ENCODE measurements at regions not wholly inside any gene's neighbourhood (a gene's known extent, or its start where the extent isn't known, plus 50 kb on each side); places are given as distances from the start of the nearest gene placed in this dataset.

DNA sequence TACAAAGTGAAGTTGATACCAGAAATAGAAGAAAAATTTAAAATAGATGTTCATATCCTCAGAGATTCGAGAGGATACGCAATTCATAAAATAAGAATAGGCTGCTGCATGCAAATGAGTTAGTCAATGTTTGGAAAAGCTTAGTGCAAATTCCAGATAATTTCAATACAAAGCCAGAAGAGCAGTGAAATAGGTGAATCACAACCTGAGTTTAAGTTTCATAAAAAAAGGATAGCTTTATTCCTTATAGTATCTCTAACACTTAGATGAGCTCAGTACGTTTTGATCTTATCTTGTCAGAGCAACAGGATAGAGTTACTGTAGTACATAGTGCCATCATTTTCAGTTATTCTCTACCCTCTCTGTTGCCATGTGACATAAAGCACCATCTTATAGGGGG lies 653.4 kb upstream of the ZNF608 start:
- no peak overlapping the region for H3K4me3 ChIP-seq
- in situ Hi-C loops (cut with MboI; ENCODE audit: low sequenced_read_pairs): no loop called here
- H3K27me3 ChIP-seq (ENCODE audit: low read depth): no peaks in the 10 kb centered on the region
- H3K9me3 ChIP-seq: no peaks in the 10 kb centered on the region
- no peaks in the 10 kb centered on the region for H3K36me3 ChIP-seq (replicated peaks)
- no peaks in the 10 kb centered on the region for H3K4me1 ChIP-seq
- no peak for DNase-seq (ENCODE audit: low spot score in 2 of 2)

DNA sequence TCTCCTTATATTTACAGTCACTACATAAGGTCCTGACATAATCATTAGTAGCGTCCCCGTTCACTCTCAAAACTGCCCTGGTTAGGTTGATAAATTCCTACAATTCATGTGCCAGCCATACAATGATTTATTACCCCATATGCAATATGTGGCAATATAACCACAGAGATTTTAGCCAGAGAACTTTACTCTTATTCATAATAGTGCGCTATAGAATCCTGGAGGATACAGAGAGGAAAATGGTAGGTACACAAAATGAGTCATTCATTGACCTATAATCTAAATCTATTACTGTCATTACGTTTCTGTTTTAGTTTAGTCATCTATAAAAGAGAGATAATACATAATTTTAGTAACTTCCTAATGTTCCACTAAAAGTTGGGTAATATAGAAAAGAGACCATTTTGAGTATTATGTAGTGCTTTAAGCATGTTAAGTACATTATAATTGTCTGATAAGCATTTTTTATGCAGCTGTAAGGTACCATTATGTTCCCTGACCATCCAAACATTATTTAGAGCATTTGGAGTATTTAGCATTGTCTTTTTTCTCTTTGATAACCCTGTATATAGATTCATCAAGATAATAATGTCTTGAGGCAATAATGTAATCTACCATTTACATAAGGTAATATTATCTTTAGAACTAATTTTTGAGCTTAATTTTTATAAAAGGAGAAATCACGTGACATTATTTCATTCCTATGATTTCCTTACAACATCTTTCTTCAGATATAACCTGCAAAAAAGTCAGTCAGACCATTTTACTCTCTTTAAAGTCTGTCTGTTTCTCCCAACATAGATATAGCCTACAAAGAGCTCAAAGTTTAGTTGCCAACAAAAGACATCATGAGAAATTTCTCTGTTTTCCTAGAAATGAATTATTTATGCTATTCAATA lies 655.5 kb upstream of the ZNF608 start:
- H3K9me3 ChIP-seq: 0 out of 2 replicates have a peak, but pooled peaks cover 3% of the 10 kb centered on the region
- H3K36me3 ChIP-seq (replicated peaks): no peaks in the 10 kb centered on the region
- H3K27me3 ChIP-seq (ENCODE audit: low read depth): no peaks in the 10 kb centered on the region
- no peak overlapping the region for H3K4me3 ChIP-seq
- no peak for DNase-seq (ENCODE audit: low spot score in 2 of 2)
- H3K4me1 ChIP-seq: no peaks in the 10 kb centered on the region
- in situ Hi-C loops (cut with MboI; ENCODE audit: low sequenced_read_pairs): no loop called here

DNA sequence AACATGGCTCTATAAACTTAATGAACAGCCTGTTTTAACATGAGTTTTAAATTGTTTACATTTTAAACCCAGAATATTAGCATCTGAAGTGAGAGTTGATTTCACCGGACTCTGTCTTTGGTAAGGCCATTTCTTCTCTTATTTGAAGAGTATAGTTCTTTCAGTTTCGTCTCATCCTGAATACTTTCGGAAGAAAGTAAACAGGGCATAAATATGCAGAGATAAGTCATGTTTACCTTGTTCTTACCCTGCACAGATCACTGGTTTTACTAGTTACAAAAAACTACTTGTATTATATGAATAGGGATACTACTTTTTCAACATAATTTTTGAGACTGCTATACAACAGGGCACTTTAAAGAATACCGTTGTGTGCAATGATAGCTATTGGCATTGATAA lies 656.3 kb upstream of the ZNF608 start:
- Histone ChIP-seq H3K4me1 (no peaks in the 10 kb centered on the region), H3K9me3 (0 out of 2 replicates have a peak, but pooled peaks cover 3% of the 10 kb centered on the region), H3K27me3 (ENCODE audit: low read depth) (no peaks in the 10 kb centered on the region), H3K4me3 (no peak overlapping the region), H3K36me3 (replicated peaks) (no peaks in the 10 kb centered on the region)
- no peak for DNase-seq (ENCODE audit: low spot score in 2 of 2)
- in situ Hi-C loops (cut with MboI; ENCODE audit: low sequenced_read_pairs): no loop called here

DNA sequence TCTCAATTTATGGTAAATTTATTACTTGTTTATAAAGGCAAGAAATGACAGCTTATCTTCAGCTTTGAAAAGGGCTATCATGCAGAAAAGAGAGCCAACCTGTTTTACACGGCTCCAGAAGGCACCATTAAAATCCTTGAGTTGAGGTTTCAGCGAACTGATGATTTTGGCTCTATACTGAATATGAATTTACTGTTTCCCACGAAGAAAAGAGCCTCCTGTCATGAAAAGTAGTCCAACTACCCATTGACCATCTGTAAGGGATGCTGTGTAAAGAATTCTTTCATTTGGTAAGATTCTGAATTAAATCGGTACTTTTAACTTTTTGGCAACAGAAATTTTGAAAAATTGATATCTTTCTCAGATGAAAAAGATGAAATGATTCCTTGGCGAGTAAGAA lies 657.6 kb upstream of the ZNF608 start:
- Histone ChIP-seq H3K27me3 (ENCODE audit: low read depth) (no peaks in the 10 kb centered on the region), H3K4me1 (peaks cover 10% of the 10 kb centered on the region), H3K4me3 (no peak overlapping the region), H3K36me3 (replicated peaks) (no peaks in the 10 kb centered on the region), H3K9me3 (0 out of 2 replicates have a peak, but pooled peaks cover 3% of the 10 kb centered on the region)
- in situ Hi-C loops (cut with MboI; ENCODE audit: low sequenced_read_pairs): no loop called here
- DNase-seq (ENCODE audit: low spot score in 2 of 2): no peak

DNA sequence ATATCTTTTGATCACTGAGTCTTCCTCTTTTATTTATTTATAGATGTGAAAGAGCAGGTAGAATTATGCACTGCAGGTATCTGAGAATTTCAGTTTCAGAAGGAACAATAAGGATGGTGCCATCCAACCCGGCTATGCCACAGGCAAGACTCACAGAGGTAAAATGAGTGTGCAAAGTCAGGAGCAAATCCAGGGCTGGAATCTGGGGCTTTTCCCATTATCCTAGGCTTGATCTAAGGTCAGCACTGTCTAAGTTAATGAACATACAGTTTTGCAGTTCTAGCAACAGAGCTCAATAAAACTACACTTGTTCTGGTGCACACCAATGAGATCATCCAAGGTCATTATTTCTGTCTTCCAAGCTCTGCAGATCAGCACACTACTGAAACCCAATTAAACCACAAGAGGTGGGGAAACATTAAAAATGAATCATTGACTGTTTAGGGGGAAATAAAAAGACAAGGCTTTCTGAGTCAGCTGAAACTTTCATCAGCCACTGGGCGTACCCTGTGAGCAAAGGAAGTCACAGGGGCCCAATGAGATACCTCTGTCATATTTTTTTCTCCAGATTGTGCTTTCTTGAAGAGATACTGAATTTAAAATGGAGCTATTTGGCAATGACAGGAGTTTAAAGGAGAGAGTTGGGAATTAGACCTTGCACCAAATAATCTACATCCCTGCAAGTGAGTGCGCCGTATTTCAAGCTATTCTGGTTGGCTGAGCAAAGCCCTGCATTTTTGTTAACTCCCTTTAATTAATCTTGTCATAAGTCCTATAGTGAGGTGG lies 662.2 kb upstream of the ZNF608 start:
- in situ Hi-C loops (cut with MboI; ENCODE audit: low sequenced_read_pairs): no loop called here
- Histone ChIP-seq H3K4me1 (peaks cover 53% of the 10 kb centered on the region), H3K27me3 (ENCODE audit: low read depth) (no peaks in the 10 kb centered on the region), H3K9me3 (0 out of 2 replicates have a peak, but pooled peaks cover 3% of the 10 kb centered on the region), H3K4me3 (no peak overlapping the region), H3K36me3 (replicated peaks) (no peaks in the 10 kb centered on the region)
- no peak for DNase-seq (ENCODE audit: low spot score in 2 of 2)

DNA sequence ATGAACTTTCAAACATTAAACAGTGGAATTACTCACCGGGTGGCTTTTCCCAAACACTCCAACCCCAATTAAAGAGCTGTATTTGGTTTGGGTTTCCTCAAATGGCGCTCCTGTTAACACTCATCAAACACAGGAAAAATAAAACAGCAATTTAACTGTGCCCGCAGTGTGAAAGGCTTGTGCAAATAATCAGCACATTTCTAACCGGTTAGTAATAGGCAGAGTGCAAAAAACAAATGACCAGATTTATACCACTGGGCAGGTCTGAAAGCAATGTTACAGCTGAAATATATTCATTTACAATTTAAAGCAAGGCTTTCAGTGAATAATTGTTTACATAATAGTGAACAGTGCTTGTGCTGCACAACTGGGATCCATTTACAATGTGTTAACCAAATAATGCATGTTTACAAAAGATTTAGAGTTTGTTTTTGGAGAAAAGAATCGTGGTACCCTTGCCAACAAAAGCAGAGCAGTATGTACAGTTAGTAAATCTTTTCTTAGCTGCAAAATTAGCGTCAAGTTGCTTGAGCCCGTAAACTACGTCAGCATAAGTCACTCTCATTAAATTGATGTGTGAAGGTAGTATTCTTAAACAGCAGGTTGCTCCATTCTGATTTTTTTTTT lies 662.9 kb upstream of the ZNF608 start:
- peak in 1 of 2 experiments; percentile 12 for DNase-seq (ENCODE audit: low spot score in 2 of 2)
- in situ Hi-C loops (cut with MboI; ENCODE audit: low sequenced_read_pairs): no loop called here

DNA sequence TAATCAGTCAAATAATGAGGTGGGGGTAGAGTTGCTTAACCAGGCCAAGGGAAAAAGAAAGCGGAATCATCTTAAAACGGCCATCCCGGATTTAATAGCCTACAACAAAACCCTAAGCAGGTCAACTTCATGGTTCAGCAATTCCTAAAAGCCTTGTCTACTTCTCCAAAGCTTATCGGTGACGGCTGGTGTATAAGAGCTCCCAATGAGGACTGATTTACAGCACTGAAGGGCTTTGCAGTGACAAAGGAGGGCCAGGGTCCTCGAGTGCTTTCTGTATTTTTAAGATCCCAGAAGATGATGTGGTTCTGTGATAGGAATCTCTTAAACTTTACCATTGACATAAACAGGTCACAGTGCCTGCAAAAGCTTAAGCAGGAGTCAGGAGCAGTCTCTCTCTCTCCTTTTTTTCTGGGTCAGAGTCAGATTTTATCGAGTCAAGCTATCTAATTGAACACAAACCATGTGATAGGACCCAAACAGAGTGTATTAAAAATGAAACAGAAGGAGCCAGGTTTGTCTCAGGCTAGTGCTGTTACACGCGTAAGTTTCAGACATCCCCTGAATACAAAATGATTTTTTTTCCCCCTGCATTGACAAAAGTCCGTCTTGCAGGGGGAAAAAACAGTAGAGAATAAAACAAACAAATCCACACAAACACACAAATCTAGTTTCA lies 663.6 kb upstream of the ZNF608 start:
- H3K36me3 ChIP-seq (replicated peaks): no peaks in the 10 kb centered on the region
- no peak overlapping the region for H3K4me3 ChIP-seq
- no peaks in the 10 kb centered on the region for H3K27me3 ChIP-seq (ENCODE audit: low read depth)
- in situ Hi-C loops (cut with MboI; ENCODE audit: low sequenced_read_pairs): no loop called here
- DNase-seq (ENCODE audit: low spot score in 2 of 2): peak; percentile 76 to 95
- peaks cover 56% of the 10 kb centered on the region for H3K4me1 ChIP-seq
- H3K9me3 ChIP-seq: 0 out of 2 replicates have a peak, but pooled peaks cover 3% of the 10 kb centered on the region

More for the DNA sequence above, 662.9 kb upstream of the ZNF608 start:
- Histone ChIP-seq H3K27me3 (ENCODE audit: low read depth) (no peaks in the 10 kb centered on the region), H3K4me1 (peaks cover 56% of the 10 kb centered on the region), H3K36me3 (replicated peaks) (no peaks in the 10 kb centered on the region), H3K9me3 (0 out of 2 replicates have a peak, but pooled peaks cover 3% of the 10 kb centered on the region), H3K4me3 (no peak overlapping the region)

DNA sequence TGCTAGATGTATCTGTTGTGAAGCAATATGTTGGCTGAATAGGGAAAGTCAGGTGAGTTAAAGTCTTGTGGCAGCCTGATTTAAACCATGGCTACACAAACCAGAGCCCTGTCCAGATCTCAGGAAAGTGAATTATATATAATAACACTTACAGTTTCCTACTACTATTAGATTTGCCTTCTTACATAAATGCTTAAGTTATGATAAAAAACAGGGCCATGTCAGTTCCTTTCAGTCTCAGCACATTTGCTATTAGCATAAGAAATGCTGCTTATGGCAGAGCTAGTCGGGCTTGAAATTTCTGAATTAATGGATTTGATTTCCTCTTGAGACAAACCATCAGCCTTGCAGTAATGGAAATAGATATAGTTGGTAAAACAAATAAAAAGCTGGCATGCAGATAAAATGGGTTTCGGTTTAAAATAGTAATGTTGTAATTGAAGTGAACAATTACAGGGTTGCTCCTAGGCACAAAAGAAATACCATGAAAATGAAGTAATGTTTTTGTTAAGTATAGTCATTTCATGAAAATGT lies 664.2 kb upstream of the ZNF608 start:
- in situ Hi-C loops (cut with MboI; ENCODE audit: low sequenced_read_pairs): no loop called here
- Histone ChIP-seq H3K9me3 (0 out of 2 replicates have a peak, but pooled peaks cover 3% of the 10 kb centered on the region), H3K27me3 (ENCODE audit: low read depth) (no peaks in the 10 kb centered on the region), H3K36me3 (replicated peaks) (no peaks in the 10 kb centered on the region), H3K4me3 (no peak overlapping the region), H3K4me1 (peaks cover 56% of the 10 kb centered on the region)
- DNase-seq (ENCODE audit: low spot score in 2 of 2): peak in 1 of 2 experiments; percentile 79

DNA sequence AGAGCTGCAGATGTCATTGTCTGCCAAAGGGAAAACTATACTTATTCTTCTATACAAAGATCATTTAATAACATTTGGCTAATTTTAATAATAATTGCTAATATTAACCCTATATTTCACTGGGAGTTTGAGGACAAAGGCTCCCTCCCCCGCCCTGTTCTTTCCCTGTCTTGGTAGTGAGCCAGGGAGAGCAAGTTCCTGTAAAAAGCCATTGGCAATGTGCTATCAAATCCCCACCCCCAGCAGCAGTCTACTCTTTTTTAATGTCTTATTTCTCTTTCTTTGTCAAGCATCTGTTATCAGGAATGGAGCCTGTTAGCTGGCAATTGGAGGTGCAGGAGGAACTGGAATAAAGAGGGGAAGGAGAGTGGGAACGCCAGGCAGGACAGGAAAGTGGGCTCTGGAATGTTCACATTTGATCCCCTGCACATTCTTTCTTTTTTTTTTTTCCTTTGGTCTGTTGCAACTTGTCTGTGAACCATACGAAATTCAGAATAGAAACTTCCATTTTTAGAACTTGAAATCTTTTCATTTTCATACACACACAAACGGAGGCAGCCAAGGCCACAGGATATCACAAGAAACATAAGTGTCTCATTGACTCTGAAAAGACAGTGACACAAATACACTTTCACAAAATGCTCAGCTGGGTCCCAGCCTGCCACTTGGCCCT lies 664.8 kb upstream of the ZNF608 start:
- Histone ChIP-seq H3K27me3 (ENCODE audit: low read depth) (no peaks in the 10 kb centered on the region), H3K9me3 (no peaks in the 10 kb centered on the region), H3K4me1 (peaks cover 56% of the 10 kb centered on the region), H3K36me3 (replicated peaks) (no peaks in the 10 kb centered on the region), H3K4me3 (no peak overlapping the region)
- in situ Hi-C loops (cut with MboI; ENCODE audit: low sequenced_read_pairs): no loop called here
- DNase-seq (ENCODE audit: low spot score in 2 of 2): peak; percentile 42 to 45

DNA sequence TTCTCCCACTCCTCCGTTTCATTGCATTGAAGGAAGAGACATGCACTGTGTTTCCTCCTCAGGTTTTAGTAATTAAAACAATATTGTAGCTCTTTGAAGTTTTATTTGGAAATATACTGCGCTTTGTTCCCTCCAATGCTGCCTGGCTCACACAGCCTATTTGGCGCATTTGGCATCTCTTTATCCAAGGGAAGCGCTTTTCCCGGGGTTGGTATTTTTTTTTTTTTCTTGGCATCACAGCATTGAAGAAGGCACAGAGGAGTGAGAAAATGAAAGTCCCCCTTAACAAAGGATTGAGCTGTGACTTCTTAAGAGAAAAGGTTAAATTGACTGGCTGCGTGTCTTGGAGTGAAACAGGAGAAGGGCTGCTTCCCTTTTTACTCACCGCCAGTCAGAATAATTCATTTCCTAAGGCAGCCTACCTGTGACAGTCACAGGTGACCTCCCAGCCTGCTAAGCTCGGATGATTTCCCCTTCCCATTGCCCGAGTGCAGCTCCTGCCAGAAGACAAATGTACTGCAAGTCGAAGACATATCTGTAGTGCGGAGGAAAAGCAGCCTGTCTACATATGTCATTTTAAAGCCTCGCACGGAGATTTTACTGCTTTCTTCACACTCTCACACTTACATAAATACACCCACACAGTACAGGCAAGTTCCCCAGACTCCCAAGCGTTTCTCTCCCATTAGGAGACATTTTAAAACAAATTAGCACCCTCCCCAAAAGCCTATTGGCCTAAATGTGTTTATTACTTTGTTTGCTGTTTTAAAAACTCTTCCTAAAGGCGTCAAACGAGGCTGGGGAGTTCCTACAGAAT lies 665.5 kb upstream of the ZNF608 start:
- Histone ChIP-seq H3K36me3 (replicated peaks) (no peaks in the 10 kb centered on the region), H3K9me3 (no peaks in the 10 kb centered on the region), H3K27me3 (ENCODE audit: low read depth) (no peaks in the 10 kb centered on the region), H3K4me3 (no peak overlapping the region), H3K4me1 (peaks cover 56% of the 10 kb centered on the region)
- in situ Hi-C loops (cut with MboI; ENCODE audit: low sequenced_read_pairs): no loop called here
- peak in 1 of 2 experiments; percentile 20 for DNase-seq (ENCODE audit: low spot score in 2 of 2)

DNA sequence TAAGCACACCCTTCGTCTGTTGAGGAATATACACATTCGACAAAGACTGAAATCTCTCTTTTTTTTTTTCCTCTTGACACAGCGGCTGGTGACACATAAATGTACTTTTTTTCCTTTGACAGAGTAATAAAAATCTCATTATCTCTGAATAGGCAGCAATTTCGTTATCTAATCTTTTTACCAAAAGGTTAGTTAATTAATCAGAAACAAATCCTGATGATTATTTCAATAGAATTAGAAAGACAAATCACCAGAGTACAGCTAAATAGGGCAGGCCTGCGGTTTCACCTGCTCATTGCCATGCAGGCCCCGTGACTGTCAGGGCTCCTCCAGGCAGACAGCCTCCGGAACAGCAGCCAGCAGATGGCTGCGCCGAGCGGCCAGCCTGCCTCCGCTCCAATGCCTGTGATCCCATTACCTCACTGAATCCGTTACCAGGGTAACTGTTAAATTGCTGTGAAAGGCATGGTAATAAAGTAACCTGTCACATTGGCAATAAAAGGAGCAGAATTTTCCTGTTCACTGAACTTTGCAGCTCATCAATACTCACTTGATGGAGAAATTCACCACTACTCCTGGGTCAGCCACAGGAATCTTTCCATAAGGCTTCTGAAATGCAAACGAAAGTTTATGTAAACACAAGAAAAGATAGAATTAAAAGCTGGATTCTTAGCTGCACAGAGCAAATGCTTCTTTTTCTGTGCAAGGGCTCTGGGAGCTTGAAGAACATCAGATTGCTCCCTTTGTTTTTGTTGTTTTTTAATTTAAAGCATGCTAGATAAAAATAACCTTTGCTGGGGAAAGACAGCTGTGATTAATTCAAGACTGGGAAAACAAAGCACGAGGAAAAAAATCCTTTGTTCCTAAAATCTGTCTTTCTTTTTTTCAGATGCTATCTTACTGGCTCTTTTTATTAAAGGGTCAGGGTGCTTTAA lies 666.4 kb upstream of the ZNF608 start:
- Histone ChIP-seq H3K4me3 (no peak overlapping the region), H3K36me3 (replicated peaks) (no peaks in the 10 kb centered on the region), H3K9me3 (no peaks in the 10 kb centered on the region), H3K4me1 (peaks cover 56% of the 10 kb centered on the region), H3K27me3 (ENCODE audit: low read depth) (no peaks in the 10 kb centered on the region)
- peak; percentile 87 to 94 for DNase-seq (ENCODE audit: low spot score in 2 of 2)
- in situ Hi-C loops (cut with MboI; ENCODE audit: low sequenced_read_pairs): no loop called here

Data from HAP-1 (cell line).